Fibroblast of lung (primary cell): ENCODE measurements at regions not wholly inside any gene's neighbourhood (a gene's known extent, or its start where the extent isn't known, plus 50 kb on each side); places are given as distances from the start of the nearest gene placed in this dataset.

Source experiments
- CTCF ChIP-seq, 2 donors: IDR thresholded peaks in 1 of 2; conservative IDR thresholded peaks in 1 of 2; 1 replicate in 1 of 2; 2 replicates in 1 of 2; pipeline ENCODE4 v1.5.1; 2011 to 2012; ENCODE audit warnings: low read length in 2 of 2, control low read depth in 1 of 2, inconsistent platforms in 1 of 2, low read depth in 1 of 2, mild to moderate bottlenecking in 1 of 2
- EZH2 ChIP-seq: IDR thresholded peaks from 2 replicates; pipeline ENCODE4 v1.5.1; 2012; ENCODE audit warnings: low read length, control low read depth, mild to moderate bottlenecking; ENCODE audit errors: missing control alignments

GRCh38 chr9:19512103-19512832 is 103.5 kb downstream of the ACER2 start:
- TF ChIP-seq CTCF (conservative IDR thresholded peaks at IDR 0.05 in 1 of 2, IDR thresholded peaks at IDR 0.05 in 1 of 2; ENCODE audit: low read depth in 1 of 2, low read length in 2 of 2) (no peak), EZH2 (no peak)
